Brain microvascular endothelial cell (primary cell): ENCODE measurements at regions not wholly inside any gene's neighbourhood (a gene's known extent, or its start where the extent isn't known, plus 50 kb on each side); places are given as distances from the start of the nearest gene placed in this dataset.
"Not testable (repeated sequence)": the region's sequence is repeated elsewhere in the genome, so short reads cannot be mapped to it uniquely, and the experiment has no call there.

Source experiments
- DNase-seq: peaks from one replicate; pipeline ENCODE4 v3.0.0-alpha.2; 2020
- H3K27ac ChIP-seq: fragments of 250-450 bp; sonication (Bioruptor Pico); 2 replicates; pipeline ENCODE4 v1.5.1; 2020; ENCODE audit warnings: mild to moderate bottlenecking, moderate library complexity
- H3K27me3 ChIP-seq: fragments of 250-450 bp; sonication (Bioruptor Pico); replicated peaks from 2 replicates; pipeline ENCODE4 v1.5.1; 2020; ENCODE audit warnings: mild to moderate bottlenecking
- H3K36me3 ChIP-seq: fragments of 250-450 bp; sonication (Bioruptor Pico); replicated peaks from 2 replicates; pipeline ENCODE4 v1.5.1; 2020; ENCODE audit warnings: mild to moderate bottlenecking
- H3K4me3 ChIP-seq: 2 replicates; pipeline ENCODE4 v1.5.1; 2011; ENCODE audit warnings: low read depth, mild to moderate bottlenecking, control low read depth, low read length, moderate library complexity
- in situ Hi-C: cut with HindIII; loops from 2 replicates; pipeline ENCODE4 v1.10.0; 2017; ENCODE audit warnings: low sequenced_read_pairs, low pct_ligation_motif_present
- TF ChIP-seq, protein P1 (sequence below): IDR thresholded peaks from 2 replicates; pipeline ENCODE4 v1.5.1; 2011; ENCODE audit warnings: low read depth, mild to moderate bottlenecking, moderate library complexity, low read length, control low read depth, inconsistent platforms; ENCODE audit errors: missing control alignments

DNA sequence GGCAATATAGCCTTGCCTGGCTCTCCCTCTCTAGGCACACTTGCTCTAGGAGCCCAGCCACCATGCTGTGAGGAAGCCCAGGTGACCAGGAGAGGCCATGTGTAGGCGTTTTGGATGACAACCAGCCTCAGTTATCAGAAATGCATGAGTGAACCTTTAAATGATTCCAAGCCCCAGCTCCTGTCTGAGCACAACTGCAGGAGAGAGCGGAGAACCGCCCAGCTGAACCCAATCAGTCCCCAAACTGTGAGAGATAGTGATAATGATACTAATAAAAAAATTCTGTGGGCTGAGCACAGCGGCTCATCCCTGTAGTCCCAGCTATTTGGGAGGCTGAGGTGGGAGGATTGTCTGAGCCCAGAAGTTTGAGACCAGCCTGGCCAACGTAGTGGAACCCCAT lies 83.8 kb upstream of the TOX2 start:
- Histone ChIP-seq H3K4me3 (no peak overlapping the region), H3K36me3 (no peaks in the 10 kb centered on the region), H3K27ac (no peak overlapping the region), H3K27me3 (peaks cover 2% of the 10 kb centered on the region)
- no peak for DNase-seq
- in situ Hi-C loops, result no loop called here
- TF ChIP-seq, protein P1, sequence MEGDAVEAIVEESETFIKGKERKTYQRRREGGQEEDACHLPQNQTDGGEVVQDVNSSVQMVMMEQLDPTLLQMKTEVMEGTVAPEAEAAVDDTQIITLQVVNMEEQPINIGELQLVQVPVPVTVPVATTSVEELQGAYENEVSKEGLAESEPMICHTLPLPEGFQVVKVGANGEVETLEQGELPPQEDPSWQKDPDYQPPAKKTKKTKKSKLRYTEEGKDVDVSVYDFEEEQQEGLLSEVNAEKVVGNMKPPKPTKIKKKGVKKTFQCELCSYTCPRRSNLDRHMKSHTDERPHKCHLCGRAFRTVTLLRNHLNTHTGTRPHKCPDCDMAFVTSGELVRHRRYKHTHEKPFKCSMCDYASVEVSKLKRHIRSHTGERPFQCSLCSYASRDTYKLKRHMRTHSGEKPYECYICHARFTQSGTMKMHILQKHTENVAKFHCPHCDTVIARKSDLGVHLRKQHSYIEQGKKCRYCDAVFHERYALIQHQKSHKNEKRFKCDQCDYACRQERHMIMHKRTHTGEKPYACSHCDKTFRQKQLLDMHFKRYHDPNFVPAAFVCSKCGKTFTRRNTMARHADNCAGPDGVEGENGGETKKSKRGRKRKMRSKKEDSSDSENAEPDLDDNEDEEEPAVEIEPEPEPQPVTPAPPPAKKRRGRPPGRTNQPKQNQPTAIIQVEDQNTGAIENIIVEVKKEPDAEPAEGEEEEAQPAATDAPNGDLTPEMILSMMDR, result no peak

DNA sequence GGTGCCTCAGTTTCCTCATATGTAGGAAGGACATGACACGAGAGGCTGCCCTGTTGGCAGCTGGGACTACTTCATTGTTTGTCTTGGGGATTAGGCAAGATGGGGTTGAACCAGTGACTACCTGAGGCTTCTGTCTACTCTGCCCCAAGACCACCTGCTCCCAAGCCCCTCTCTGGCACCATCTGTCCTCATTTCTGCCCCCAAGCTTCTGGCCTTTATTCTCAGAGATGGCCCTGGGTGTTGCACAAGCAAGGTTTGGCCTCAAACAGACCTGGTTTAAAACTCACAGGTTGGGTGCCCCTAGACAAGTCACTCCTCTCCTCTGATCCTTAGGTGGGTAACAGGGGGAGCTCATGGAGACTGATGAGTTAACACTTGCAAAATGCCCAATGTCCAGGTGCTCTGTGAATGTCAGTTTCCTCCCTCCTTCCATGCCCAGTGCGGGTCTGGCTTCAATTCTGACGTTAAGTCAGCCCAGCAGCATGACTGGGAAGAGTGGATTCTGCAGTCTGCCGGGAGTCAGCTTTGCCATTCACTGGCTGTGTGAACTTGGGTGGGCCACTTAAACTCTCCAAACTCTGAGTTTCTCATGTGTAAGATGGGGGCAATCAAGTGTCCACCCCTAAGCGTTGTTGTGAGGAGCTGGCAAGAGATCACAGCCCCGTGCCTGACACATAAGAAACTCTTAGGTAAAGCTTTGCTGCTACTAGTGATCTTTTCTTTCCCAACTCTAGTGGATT lies 84.5 kb upstream of the TOX2 start:
- in situ Hi-C loops, result no loop called here

DNA sequence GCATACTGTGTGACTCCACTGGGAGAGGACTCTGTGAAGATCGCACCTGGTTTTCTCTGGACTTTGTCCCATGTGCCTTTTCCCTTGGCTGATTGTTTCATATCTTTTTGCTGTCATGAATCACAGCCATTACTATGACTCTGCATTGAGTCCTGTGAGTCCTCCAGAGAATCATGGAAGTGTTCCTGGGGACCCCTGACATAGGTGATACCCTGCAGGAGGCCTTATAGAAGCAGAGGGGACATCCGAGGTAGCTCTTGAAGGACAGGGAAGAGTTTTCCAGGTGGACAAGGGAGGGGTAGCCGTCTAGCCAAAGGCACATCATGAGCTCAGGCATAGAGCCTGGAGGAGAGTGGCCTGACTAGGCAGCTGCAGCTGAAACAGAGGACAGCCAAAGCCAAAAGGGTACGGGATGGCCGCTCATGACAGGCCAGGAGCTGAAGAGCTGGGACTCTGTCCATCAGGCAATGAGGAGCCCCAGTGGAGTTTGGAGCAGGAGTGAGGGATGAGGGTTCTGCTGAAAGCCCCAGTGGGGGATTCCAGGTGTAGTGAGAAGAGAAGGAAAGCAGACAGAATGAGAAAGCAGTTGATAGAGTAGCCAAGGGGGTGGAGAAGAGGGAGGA lies 86.6 kb upstream of the TOX2 start:
- Histone ChIP-seq H3K4me3 (no peak overlapping the region), H3K27me3 (peaks cover 2% of the 10 kb centered on the region), H3K36me3 (no peaks in the 10 kb centered on the region), H3K27ac (no peak overlapping the region)
- in situ Hi-C loops, result no loop called here
- DNase-seq, result no peak
- TF ChIP-seq, protein P1, result no peak

More for the DNA sequence above, 84.5 kb upstream of the TOX2 start:
- no peak for DNase-seq
- no peak overlapping the region for H3K4me3 ChIP-seq
- no peaks in the 10 kb centered on the region for H3K36me3 ChIP-seq
- H3K27ac ChIP-seq, result no peak overlapping the region
- TF ChIP-seq, protein P1, result no peak
- peaks cover 2% of the 10 kb centered on the region for H3K27me3 ChIP-seq

DNA sequence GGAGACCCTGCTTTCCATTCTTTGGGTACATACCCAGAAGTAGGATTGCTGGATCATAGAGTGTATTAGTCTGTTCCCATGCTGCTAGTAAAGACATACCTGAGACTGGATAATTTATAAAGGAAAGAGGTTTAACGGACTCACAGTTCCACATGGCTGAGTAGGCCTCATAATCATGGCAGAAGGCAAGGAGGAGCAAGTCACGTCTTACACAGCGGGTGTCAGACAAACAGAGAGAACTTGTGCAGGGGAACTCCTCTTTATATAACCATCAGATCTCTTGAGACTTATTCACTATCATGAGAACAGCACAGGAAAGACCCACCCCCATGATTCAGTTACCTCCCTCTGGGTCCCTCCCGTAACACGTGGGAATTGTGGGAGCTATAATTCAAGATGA lies 87.7 kb upstream of the TOX2 start:
- H3K36me3 ChIP-seq, in situ Hi-C loops, H3K27ac ChIP-seq, H3K27me3 ChIP-seq, H3K4me3 ChIP-seq, DNase-seq: not testable (repeated sequence)

DNA sequence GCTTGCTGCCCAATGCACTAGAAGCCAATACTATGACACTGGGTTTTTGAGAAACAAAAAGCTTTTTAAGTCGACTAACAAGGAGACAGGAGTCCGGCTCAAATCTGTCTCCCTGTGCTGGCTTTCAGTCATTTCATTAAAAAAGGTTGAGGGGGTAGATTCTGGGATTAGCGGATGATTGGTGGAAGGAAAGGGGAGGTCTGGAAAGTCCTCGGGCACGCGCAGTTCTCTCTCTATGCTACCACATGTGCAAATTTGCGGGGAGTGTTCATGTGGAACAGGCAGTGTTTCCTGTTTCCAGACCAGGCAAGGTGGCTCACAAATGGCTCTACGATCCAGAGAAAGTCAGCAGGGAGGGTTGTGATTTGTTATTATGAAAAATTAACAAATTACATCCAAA lies 89.1 kb upstream of the TOX2 start:
- no peak overlapping the region for H3K27ac ChIP-seq
- in situ Hi-C loops, result no loop called here
- TF ChIP-seq, protein P1, result no peak
- DNase-seq, result no peak
- peaks cover 2% of the 10 kb centered on the region for H3K27me3 ChIP-seq
- H3K4me3 ChIP-seq, result no peak overlapping the region
- no peaks in the 10 kb centered on the region for H3K36me3 ChIP-seq

DNA sequence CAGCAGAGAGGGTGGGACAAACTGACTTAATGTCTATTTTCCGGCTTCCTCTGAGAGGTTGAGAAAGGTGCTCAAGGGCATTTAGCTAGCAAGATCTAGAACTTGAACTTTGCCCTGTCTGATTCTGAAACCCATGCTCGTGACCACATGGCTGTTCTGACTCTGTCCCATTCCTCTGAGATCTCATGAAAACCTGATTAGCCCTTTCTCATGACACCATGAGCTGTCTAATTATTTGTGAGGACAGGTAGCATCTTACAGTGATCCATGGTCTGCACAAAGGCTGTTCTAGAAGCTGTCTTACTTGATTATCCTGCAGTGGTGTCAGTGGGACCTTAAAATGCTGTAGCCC lies 89.6 kb upstream of the TOX2 start:
- Histone ChIP-seq H3K27me3 (peaks cover 2% of the 10 kb centered on the region), H3K4me3 (no peak overlapping the region), H3K36me3 (no peaks in the 10 kb centered on the region), H3K27ac (no peak overlapping the region)
- in situ Hi-C loops, result no loop called here
- DNase-seq, result no peak
- TF ChIP-seq, protein P1, result no peak
